ENCODE measurements at regions not wholly inside any gene's neighbourhood (a gene's known extent, or its start where the extent isn't known, plus 50 kb on each side); places are given as distances from the start of the nearest gene placed in this dataset.
A peak's percentile ranks its signal among the peaks of the same experiment; 100 is the strongest.
"Not testable (repeated sequence)": the region's sequence is repeated elsewhere in the genome, so short reads cannot be mapped to it uniquely, and the experiment has no call there.

DNA sequence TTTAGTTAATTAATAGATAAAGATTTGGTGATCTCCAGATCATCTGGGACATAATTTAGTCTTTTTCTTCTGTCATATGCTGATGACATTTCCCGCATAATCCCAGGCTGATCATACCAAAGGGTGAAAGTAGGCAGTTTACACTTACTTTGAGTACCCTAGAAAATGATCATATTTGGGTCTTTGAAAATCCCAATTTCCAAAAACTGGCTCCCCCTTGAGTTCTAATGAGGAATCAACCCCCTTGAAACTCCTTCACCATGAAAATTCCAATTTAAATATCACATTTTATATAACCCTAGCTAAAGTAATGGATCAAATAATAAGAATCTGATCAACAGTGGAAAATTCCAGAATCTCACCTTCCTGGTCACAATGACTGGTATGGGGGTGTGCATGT lies 223.4 kb downstream of the NAF1 start:
- no peak for DNase-seq (ENCODE audit: low spot score)

DNA sequence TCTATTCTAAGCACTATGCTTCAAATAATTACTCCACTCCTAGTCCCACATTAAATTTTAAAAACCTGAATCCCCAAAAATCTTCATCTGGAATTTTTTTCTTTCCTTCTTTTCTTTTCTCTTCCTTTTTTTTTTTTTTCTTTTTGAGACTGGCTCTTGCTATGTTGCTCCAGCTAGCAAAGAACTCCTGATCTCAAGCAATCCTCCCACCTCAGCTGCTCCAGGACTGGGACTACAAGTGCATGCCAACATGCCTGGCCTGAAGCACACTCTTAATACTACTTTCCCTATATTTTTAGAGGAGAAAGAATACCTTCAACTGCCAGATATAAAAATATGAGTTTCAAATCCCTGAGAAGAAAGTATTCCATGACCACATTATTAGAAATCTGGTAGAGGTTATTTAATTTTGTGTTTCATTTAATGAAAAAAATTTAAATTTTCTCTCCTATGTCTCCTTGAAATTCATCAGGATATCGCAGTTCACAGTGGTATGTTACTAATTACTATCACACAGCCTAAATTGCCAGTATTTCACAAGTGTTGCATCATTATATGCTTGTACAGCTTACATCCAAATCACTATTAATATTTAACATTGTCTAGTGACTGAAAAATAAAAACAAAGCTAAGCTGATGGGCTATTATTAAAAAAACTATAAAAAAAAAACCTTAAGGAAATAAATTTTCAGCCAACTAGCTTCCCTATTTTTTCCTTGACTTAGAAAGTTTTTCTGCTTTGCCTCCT lies 227.8 kb downstream of the NAF1 start:
- no peak for DNase-seq (ENCODE audit: low spot score)

DNA sequence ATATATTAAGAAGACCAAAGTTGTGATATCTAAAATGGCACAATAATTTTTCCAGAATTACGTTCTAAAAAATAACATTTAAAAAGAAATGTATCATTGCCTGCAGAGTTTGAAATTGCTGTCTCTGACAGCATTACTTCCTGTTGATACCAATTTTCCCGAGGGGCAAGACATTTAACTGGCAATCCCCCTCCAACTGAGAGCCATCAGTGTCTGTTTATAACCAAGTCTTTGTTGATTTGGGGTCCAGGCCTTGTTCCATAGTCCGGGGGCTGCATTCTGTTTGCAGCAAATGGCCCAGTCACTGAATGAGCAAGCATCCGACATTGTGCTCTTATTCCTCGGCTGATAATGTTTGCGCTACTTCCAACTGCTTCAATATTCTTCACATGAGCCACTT lies 231.5 kb downstream of the NAF1 start:
- no peak for DNase-seq (ENCODE audit: low spot score)

DNA sequence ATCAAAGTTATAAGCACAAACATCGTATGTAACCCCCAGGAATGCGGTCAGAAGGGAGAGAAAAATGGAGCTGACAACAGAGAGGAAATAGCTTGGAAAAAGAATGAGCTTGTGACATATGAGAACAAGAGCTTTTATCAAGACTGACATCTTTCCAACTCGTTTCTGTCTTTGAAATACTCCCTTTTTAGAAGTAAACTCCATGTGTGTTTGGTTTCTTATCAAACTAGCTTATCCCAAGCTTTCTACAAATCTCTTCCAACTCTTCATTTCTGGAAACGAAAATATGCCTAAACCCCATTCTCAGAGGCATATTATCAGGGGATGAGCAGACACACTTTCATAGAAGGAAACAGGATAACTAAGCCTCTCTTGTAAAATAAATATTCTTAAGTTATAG lies 235.4 kb downstream of the NAF1 start:
- no peak for DNase-seq (ENCODE audit: low spot score)

DNA sequence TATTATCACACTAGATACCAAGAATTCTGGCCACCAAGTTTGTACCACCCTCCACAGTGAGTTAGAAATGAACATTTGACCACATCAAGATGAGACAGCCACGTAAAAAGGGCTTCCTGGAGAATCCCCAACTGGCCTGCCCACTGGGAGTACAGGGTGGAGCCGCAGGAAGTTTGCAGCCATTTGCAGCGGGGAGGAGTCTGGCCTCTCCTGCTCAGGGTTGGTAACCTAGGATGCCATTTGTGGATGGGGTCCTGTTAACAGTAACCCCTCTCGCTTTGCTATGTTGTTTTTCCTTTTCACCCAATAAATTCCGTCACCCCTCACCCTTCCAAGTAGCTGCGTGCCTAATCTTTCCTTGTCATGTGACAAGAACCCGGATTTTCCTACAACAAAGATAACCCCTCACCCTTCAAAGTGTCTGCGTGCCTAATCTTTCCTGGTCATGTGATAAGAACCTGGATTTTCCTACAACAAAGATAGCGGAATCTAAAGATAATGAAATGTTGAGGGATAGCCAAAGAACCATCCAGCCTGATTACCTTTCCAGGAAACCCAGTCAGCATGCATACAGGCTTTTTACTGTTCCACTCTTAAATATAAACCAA lies 245.4 kb downstream of the NAF1 start:
- DNase-seq (ENCODE audit: low spot score), result no peak

DNA sequence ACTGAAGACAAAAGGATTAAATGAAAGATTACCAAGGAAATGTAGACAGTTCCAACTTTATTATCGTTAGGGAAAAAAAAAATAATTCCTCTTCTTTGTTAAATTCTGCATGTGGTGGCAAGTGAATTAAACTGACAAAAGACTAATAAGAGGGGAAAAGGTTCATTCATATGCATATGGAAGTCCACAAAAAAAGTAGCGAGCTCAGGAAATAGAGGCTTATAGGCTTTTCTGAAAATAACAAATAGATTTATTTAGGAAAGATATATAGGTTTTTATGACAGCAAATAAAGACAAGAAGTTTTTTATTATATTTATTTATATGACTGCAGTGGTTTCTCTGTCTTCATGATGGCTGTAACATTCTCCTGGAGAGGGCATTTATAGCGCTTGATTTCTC lies 246.0 kb downstream of the NAF1 start:
- no peak for DNase-seq (ENCODE audit: low spot score)

DNA sequence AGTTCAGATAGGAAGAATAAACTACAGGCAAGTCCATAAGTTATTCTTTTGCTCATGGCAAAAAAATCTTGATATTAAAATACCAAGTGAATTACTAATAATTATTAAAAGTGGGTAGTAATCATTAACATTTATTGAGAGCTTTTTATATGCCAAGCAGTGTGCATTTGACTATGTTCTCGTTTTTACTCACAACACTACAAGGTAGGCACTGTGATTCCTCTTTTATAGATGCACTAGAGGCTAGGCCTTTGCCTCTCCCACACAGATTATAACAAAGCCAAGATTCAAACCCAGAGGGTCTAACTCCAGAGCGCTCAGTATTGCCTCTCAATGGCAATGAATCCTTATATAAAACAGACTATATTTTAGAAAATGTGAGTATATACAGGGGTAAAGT lies 254.2 kb downstream of the NAF1 start:
- DNase-seq (ENCODE audit: low spot score), result no peak

DNA sequence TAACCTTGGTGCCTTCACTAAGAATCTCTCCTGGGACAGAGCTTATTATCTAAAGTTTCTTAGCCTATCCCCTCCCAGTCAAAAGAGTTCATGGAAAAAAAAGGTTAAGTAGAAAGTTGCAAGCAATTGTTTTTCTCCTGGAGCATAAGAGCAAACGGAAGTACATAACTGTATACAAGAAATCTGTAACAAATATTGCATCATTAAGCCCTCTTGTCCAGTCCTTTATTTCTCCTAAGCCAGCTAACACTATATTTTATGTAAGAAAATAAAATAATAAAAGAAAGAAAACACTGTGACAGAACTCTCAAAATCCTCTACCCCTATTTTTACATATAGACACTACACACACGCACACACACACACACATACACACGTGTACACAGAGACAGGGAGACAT lies 255.3 kb downstream of the NAF1 start:
- DNase-seq (ENCODE audit: low spot score), result no peak

DNA sequence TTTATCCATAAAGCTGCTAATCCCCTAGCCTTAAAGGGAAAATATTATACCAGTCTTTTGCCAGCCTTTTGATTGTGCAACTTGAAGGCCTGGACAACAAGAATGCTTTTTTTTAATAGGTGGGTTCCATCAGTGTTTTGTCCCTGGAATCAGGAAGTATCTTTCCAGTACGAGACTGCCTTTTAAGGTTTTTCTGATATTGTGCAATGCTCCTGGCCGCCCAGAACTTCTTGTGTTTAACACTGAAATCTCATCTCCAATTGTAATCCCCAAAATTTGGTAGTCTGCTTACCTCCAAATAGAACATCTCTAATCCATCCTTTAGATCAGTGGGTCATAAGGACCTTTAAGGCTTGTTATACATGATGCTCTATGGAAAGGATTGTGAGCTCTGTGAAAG lies 256.7 kb downstream of the NAF1 start:
- no peak for DNase-seq (ENCODE audit: low spot score)

DNA sequence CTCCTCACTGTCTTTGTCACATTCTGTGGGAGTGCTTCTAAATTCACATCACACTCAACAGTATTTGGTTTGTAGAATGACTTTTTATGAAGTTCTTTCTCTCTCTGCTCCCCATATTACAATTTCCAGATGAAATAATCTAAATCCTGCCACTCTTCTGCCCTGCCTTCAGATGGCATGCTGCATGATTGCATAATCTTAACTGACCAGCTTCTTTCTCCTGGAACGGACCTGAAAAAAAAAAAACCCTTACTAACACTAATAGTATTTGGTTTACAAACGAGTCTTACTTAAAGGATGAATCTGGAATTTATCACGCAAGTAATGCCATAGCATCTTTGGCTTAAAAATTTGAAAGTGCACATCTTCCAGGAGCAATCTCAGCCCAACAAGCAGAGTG lies 272.3 kb downstream of the NAF1 start:
- no peak for DNase-seq (ENCODE audit: low spot score)

DNA sequence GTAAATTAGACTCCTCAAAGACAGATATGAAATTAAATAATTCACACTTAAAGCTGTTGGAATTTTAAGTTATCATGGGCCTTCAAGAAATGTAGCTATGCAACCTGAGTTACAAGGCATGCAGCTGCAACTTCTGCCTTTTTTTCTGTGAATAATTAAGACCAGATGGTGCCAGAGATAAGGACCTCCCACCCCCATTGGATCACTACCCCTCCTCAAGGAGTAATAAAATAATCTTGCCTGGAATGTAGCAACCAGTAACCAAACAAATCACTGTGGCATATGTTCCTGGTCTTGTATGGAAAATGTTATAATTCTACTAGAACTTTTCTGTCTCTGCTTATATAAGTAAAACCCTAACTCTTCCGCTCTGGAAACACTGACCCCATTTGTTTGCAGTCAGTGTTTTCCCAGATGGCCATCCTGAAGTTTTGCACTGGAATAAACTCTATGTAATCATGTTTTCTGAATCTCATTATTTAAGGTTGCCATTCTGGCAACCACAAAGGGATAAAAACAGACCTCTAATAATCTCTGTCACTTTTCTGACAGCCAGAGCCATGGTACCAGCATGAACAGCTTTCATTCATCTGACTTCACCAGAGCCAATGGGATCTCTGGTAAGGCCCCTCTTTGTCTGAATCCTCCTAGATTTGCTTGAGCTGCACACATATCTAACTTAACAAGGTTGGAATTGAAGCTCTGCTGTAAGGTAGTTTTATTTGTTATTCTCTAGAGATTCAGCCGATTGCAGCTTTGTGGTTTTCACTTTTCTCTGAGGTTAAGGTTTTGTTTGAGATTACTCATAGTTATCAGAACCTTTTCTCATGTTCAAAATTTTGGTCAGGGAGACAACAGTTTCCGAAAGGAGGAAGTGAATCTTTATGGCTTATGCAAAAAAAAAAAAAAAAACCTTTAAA lies 274.6 kb downstream of the NAF1 start:
- DNase-seq (ENCODE audit: low spot score), result no peak

DNA sequence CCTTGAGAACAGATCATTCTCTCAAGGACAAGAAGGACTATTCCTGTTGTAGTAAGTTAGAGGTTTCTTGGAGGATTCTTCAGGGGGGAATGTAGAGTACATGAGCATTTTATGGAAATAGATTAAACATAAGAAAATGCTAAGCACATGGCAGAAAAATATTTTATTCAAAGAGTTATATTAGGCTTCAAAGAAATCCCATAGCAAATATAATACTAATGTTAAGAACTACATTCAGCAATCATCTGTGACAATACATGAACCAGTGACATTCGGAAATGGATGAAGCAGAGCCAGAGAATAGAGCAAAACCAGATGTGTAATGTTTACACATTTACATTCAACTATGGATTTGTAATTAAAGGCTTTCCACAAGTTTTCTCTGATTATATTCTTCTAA lies 288.6 kb downstream of the NAF1 start:
- no peak for DNase-seq (ENCODE audit: low spot score)

DNA sequence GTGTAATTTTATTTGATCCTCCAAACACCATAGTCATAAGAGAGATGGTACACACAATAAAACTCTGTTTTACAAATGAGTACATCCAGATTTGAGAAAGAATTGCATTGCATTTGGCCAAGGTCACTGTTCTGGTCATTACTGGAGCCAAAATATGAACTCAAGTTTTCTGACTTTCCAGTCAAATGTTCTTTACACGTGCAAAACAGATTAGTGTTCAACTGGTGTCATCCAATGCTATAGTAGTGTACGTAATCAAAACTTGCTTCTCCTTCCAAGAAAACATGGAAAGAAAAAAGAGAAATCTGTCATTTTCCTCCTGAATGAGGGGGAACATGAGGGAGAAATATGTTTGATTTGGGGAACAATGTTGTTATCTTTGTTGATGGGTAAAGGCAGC lies 291.9 kb downstream of the NAF1 start:
- DNase-seq (ENCODE audit: low spot score), result no peak

DNA sequence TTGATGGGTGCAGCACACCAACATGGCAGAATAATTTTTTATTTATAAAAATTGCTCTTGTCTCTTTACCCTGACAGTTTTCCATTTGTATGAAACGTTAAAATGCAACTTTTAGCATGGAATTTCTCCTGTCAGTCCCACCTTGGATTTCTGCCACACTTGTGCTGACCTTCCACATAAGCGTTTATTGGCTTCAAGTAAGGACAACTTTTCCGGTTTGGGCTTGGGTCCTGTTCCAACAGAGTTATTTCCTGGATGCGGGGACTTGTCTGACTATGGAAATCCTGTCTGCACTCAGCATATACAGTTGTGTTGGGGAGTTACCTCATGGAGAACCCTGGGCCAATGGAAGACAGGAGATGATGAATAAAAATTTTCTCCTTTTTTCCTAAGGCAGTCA lies 294.7 kb downstream of the NAF1 start:
- no peak for DNase-seq (ENCODE audit: low spot score)

DNA sequence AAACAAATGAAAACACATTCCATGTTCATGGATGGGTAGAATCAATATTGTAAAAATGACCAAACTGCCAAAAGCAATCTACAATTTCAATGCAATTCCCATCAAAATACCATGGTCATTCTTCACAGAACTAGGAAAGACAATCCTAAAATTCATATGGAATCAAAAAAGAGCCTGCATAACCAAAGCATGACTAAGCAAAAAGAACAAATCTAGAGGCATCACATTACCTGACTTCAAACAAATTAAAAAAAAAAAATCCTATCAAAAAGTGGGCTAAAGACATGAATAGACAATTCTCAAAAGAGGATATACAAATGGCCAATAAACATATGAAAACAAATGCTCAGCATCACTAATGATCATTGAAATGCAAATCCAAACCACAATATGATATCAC lies 297.5 kb downstream of the NAF1 start:
- no peak for DNase-seq (ENCODE audit: low spot score)

DNA sequence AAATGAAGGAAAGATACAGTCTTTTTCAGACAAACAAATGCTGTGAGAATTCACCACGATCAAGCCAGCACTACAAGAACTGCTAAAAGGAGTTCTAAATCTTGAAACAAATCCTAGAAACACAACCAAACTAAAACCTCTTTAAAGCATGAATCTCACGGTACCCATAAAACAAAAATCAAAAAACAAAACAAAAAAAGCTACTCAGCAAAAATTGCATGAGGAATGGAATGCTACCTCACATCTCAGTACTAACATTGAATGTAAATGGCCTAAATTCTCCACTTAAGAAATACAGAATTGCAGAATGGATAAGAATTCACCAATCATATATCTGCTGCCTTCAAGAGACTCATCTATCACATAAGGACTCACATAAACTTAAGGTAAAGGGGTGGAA lies 300.1 kb downstream of the NAF1 start:
- no peak for DNase-seq (ENCODE audit: low spot score)

DNA sequence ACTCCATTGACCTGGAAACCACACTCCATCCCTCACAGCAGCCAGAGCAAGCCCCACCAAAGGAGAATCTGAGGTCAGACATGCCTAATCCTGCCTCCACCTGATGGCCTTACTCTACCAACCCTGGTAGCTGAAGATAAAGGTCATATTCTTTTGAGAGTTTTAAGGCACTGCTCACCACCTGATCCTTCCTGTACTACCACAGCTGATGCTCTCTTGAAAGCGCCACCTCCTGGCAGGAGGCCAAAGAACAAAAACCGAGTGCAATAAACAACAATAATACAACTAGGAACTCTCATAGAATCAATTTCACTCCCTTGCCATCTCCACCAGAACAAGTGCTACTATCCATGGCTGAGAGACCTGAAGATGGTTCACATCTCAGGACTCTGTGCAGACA lies 301.6 kb downstream of the NAF1 start:
- DNase-seq (ENCODE audit: low spot score), result peak; percentile 28

DNA sequence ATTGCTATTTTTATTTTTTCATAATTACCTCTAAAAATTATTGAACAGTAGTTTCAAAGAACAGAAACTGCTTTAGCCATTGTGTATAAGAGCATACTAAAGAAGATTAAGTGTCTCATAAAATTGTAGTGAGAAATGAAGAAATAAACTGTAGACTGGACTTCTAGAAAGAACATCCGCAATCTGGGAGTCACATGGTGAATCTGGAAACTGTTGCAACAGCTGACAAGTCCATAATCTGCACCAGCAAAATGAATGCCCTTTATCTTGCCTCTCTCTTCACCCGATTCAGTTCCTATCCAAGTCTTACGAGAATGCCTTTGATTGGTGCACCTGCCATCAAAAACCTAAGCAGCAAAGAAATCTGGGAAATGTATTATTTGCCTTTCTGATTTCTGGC lies 312.9 kb downstream of the NAF1 start:
- no peak for DNase-seq (ENCODE audit: low spot score)

DNA sequence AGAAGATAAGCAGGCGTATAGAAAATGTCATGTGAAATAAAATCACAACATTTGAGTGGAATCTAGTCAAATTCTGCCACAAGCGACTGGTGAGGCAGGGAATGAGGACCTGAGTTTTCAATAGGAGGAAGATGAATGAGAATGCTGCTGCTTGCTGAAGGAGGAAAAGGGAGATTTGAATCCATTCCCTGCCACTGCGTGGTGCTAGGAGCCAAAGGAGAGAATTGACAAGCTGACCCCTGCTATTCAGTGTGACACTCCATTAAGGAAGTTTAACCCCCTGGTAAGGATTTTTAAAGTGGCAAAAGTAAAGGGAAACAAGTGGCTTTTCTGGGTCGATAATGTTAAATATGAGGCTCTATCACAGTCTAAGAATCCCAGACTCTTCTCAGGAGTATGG lies 314.0 kb downstream of the NAF1 start:
- no peak for DNase-seq (ENCODE audit: low spot score)

DNA sequence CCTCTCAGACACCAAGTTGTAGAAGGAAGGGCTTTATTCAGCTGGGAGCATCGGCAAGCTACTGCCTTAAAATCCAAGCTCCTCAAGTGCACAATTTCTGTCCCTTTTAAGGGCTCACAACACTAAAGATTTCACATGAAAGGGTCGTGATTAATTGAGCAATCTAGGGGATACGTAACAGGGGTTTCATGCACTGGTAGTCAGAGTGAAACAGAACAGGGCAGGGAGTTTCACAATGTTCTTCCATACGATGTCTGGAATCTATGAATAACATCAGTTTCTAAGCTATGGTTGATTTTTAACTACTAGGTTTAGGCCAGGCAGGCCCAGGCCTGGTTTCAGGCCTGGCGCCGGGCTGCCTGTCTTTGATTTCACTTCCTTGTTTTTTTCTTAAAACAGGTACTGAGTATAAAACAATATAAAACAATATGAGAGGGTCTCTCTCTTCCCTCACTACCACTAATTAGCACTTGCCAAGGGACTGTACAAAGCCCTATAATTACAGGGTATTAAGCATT lies 315.4 kb downstream of the NAF1 start:
- DNase-seq (ENCODE audit: low spot score), result not testable (repeated sequence)

DNA sequence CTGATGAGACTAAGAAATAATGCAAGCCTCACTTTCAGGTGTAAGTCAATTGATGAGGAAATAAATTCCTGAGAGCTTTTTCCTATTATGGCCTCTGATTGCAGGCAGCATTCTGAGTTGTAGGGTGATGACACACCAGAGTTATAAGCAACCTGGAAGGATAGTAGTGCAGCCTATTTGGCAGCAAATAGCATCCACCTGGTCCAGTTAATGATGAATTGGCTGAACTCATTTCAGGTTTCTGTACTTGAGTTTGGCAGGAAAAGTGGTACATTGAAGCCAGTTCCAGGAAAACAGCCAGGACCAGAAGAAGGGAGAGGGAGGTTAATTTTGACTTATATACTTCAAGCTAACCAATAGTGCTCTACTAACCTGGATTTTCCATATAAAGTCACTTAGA lies 316.8 kb downstream of the NAF1 start:
- no peak for DNase-seq (ENCODE audit: low spot score)

DNA sequence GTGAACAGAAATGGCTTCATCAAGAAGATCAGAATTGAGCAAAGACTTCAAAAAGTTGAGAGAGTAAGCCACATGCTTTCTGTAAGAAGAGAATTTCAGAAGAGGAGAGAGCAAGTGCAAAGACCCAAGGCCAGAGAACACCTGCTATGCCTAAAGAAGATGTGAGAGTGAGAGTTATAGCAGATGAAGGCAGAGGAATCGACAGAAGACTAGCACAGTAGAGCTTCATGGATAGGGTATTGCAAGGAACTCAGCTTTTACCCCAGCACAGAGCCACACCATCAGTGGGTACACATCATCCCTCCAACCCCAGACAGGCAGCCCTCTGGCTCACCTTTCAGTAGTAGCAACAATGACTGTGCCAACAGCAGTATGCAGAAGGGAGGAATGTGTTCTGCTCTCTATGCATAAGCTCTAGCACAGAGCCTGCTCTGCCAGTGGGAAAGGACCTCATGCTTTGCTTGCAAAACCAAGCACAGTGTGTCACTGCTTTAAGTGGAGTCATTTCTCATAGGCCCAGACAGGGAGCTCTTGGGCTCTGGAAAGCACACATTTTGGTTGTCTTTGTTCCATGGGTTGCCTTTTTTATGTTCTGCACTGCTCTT lies 318.6 kb downstream of the NAF1 start:
- DNase-seq (ENCODE audit: low spot score), result no peak

Measured in HT-29 (cell line).